Erythroblast (primary cell): ENCODE measurements at regions not wholly inside any gene's neighbourhood (a gene's known extent, or its start where the extent isn't known, plus 50 kb on each side); places are given as distances from the start of the nearest gene placed in this dataset.

Experiments used
- GATA1 ChIP-seq: IDR thresholded peaks from 2 replicates; pipeline ENCODE4 v1.6.1; 2011; ENCODE audit warnings: low read depth, mild to moderate bottlenecking, control low read depth, low read length, moderate library complexity
- POLR2A ChIP-seq: IDR thresholded peaks from 2 replicates; pipeline ENCODE4 v1.6.1; 2011; ENCODE audit warnings: mild to moderate bottlenecking, low read length

- TF ChIP-seq POLR2A = no peak
- no peak for TF ChIP-seq GATA1
These were observed 291.9 kb upstream of the NR5A2 start for GRCh38 chr1:199735660-199736059.
